ENCODE measurements at regions not wholly inside any gene's neighbourhood (a gene's known extent, or its start where the extent isn't known, plus 50 kb on each side); places are given as distances from the start of the nearest gene placed in this dataset.

GRCh38 chr4:147318586-147318985 lies 162.3 kb upstream of the EDNRA start:
- no peak for TF ChIP-seq CTCF (IDR thresholded peaks at IDR 0.05)
- no peak for TF ChIP-seq POLR2AphosphoS5 (IDR thresholded peaks at IDR 0.05)
- TF ChIP-seq POLR2A (IDR thresholded peaks at IDR 0.05) = no peak
